GM18867 (cell line): ENCODE measurements at regions not wholly inside any gene's neighbourhood (a gene's known extent, or its start where the extent isn't known, plus 50 kb on each side); places are given as distances from the start of the nearest gene placed in this dataset.
"Not testable (repeated sequence)": the region's sequence is repeated elsewhere in the genome, so short reads cannot be mapped to it uniquely, and the experiment has no call there.

Source experiments
- ATAC-seq: cut with Tn5 transposase; IDR thresholded peaks from one replicate; pipeline ENCODE4 v1.9.1; 2021; ENCODE audit warnings: mild to moderate bottlenecking, moderate library complexity; ENCODE audit not compliant: unreplicated experiment

- no peak for ATAC-seq
Measured at GRCh38 chr13:54563286-54563685, 1534.7 kb downstream of the OLFM4 start.

- ATAC-seq = not testable (repeated sequence)
Measured at GRCh38 chr13:54572037-54572436, 1543.4 kb downstream of the OLFM4 start.

GRCh38 chr13:54573186-54573585 lies 1544.6 kb downstream of the OLFM4 start:
- ATAC-seq = no peak

- no peak for ATAC-seq
Measured at GRCh38 chr13:54574791-54575190, 1546.2 kb downstream of the OLFM4 start.

- no peak for ATAC-seq
Measured at GRCh38 chr13:54591540-54591939, 1562.9 kb downstream of the OLFM4 start.

- no peak for ATAC-seq
Measured at GRCh38 chr13:54592201-54592600, 1563.6 kb downstream of the OLFM4 start.

- ATAC-seq = no peak
Measured at GRCh38 chr13:54593504-54593903, 1564.9 kb downstream of the OLFM4 start.

GRCh38 chr13:54597540-54598088 lies 1569.0 kb downstream of the OLFM4 start:
- no peak for ATAC-seq

GRCh38 chr13:54599413-54599812 lies 1570.8 kb downstream of the OLFM4 start:
- no peak for ATAC-seq

GRCh38 chr13:54606944-54607343 lies 1578.3 kb downstream of the OLFM4 start:
- no peak for ATAC-seq

GRCh38 chr13:54607421-54607820 lies 1578.8 kb downstream of the OLFM4 start:
- no peak for ATAC-seq

- ATAC-seq = no peak
Measured at GRCh38 chr13:54611390-54611789, 1582.8 kb downstream of the OLFM4 start.

GRCh38 chr13:54614726-54615125 lies 1586.1 kb downstream of the OLFM4 start:
- no peak for ATAC-seq

- ATAC-seq = not testable (repeated sequence)
Measured at GRCh38 chr13:54626504-54626903, 1597.9 kb downstream of the OLFM4 start.

- ATAC-seq = no peak
Measured at GRCh38 chr13:54627646-54628372, 1599.2 kb downstream of the OLFM4 start.

- ATAC-seq = no peak
Measured at GRCh38 chr13:54628383-54628782, 1599.8 kb downstream of the OLFM4 start.

- no peak for ATAC-seq
Measured at GRCh38 chr13:54633456-54633855, 1604.8 kb downstream of the OLFM4 start.

- no peak for ATAC-seq
Measured at GRCh38 chr13:54636231-54636630, 1607.6 kb downstream of the OLFM4 start.

- ATAC-seq = no peak
Measured at GRCh38 chr13:54637366-54637765, 1608.8 kb downstream of the OLFM4 start.

GRCh38 chr13:54640719-54641118 lies 1612.1 kb downstream of the OLFM4 start:
- no peak for ATAC-seq

GRCh38 chr13:54643863-54644262 lies 1615.2 kb downstream of the OLFM4 start:
- no peak for ATAC-seq

- ATAC-seq = no peak
Measured at GRCh38 chr13:54647275-54647674, 1618.7 kb downstream of the OLFM4 start.

- no peak for ATAC-seq
Measured at GRCh38 chr13:54657588-54657987, 1629.0 kb downstream of the OLFM4 start.
